Cardiac muscle cell (in vitro differentiated cells and primary cell): ENCODE measurements at regions not wholly inside any gene's neighbourhood (a gene's known extent, or its start where the extent isn't known, plus 50 kb on each side); places are given as distances from the start of the nearest gene placed in this dataset.

Source experiments
- DNase-seq, 2 donors: peaks; one replicate each; pipeline versions ENCODE4 v3.0.0 to v3.0.0-alpha.2; 2010 to 2017; ENCODE audit warnings: low read depth in 1 of 2, low spot score in 1 of 2
- H3K27ac ChIP-seq: fragments of 200-600 bp; sonication (generic); 2 replicates; pipeline ENCODE4 v1.5.1; 2016
- H3K27me3 ChIP-seq: fragments of 200-600 bp; sonication (generic); 2 replicates; pipeline ENCODE4 v1.6.0; 2016; ENCODE audit warnings: control low read depth
- H3K36me3 ChIP-seq: fragments of 200-600 bp; sonication (generic); 2 replicates; pipeline ENCODE4 v1.5.1; 2016; ENCODE audit warnings: control low read depth
- H3K4me1 ChIP-seq: fragments of 200-600 bp; sonication (generic); 2 replicates; pipeline ENCODE4 v1.8.1; 2017; ENCODE audit warnings: low read depth, mild to moderate bottlenecking, mixed run types
- H3K4me3 ChIP-seq: fragments of 200-600 bp; sonication (generic); 2 replicates; pipeline ENCODE4 v1.5.1; 2016; ENCODE audit warnings: mild to moderate bottlenecking
- H3K9me3 ChIP-seq: fragments of 200-600 bp; sonication (generic); 2 replicates; pipeline ENCODE4 v1.5.1; 2017; ENCODE audit warnings: low read depth, mild to moderate bottlenecking, control low read depth
- TF ChIP-seq, protein P1 (sequence below): IDR thresholded peaks from 2 replicates; pipeline ENCODE4 v1.5.1; 2012; ENCODE audit warnings: low read depth, mild to moderate bottlenecking, low read length

DNA sequence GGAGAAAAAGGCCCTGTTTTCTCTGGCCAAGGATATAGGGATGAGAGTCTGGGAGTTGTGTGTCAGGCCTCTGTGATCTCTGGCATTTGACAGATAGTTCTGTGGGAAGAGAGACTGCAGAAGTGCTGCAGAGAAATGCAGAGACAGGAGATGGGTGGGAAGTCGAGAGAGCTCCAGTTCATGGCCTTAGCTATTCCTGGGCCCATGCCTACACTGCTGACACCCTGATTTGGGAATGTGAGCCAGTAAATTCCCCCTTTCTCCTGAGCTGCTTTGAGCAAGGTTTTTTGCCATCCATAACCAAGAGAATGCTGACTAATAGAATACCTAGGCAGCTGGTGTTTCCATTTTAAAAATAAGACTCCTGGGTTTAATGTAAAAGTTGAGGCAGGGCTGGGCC is 59.3 kb downstream of the EBLN2 start:
- H3K27me3 ChIP-seq = no peaks in the 10 kb centered on the region
- H3K27ac ChIP-seq = no peak overlapping the region
- TF ChIP-seq, protein P1, sequence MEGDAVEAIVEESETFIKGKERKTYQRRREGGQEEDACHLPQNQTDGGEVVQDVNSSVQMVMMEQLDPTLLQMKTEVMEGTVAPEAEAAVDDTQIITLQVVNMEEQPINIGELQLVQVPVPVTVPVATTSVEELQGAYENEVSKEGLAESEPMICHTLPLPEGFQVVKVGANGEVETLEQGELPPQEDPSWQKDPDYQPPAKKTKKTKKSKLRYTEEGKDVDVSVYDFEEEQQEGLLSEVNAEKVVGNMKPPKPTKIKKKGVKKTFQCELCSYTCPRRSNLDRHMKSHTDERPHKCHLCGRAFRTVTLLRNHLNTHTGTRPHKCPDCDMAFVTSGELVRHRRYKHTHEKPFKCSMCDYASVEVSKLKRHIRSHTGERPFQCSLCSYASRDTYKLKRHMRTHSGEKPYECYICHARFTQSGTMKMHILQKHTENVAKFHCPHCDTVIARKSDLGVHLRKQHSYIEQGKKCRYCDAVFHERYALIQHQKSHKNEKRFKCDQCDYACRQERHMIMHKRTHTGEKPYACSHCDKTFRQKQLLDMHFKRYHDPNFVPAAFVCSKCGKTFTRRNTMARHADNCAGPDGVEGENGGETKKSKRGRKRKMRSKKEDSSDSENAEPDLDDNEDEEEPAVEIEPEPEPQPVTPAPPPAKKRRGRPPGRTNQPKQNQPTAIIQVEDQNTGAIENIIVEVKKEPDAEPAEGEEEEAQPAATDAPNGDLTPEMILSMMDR = no peak
- no peaks in the 10 kb centered on the region for H3K4me1 ChIP-seq
- H3K4me3 ChIP-seq = no peak overlapping the region
- no peaks in the 10 kb centered on the region for H3K36me3 ChIP-seq
- no peaks in the 10 kb centered on the region for H3K9me3 ChIP-seq
- no peak for DNase-seq

DNA sequence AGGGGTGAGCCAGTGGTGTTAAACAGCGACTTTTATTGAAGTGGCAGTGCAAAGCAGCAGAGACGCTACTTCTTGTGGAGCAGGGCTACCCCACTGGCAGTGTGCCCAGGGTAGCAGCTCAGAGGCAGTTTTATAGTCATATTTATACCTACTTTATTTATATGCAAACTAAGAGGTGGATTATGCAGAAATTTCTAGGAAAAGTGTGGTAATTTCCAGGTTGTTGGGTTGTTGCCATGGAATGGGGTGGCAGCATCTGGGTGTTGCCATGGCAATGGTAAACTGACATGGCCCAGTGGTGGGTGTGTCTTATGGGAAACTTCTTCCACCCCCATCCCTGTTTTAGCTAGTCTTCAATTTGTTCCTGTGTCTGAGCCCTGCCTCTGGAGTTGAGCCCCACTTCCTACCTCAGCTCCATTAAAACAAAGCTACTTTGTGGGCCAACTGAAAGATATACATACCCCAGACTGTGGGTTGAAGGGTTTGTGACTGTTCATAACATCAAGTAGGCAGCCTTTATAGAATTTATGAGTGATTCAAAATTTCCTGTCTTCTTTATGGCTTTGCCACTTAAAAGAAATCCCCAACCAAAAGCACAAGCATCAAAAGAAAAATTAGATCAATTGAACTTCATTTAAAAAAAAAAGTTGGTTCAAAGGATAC is 60.3 kb downstream of the EBLN2 start:
- Histone ChIP-seq H3K4me3 (no peak overlapping the region), H3K27me3 (no peaks in the 10 kb centered on the region), H3K9me3 (no peaks in the 10 kb centered on the region), H3K36me3 (no peaks in the 10 kb centered on the region), H3K4me1 (no peaks in the 10 kb centered on the region), H3K27ac (no peak overlapping the region)
- TF ChIP-seq, protein P1 = no peak
- DNase-seq = no peak

DNA sequence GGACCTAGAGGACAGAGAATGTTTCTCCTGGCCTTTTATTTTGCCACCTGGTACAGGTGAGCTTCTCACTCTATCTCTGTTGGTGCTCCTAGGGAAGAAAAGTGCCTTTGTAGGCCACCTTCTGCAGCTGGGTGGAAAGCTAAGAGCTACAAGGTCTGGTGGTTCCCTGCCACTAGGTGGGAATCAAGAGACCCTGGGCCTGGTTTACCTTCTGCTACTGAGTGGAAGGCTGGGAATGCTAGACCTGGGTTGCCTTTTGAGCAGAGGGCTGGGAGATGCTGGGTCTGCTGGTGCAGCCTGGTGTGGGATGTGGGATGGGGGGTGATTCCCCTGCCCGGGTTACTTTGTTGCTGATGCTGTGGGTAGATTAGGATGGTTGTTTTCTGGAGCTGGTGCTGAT is 72.6 kb downstream of the EBLN2 start:
- Histone ChIP-seq H3K4me1 (no peaks in the 10 kb centered on the region), H3K4me3 (no peak overlapping the region), H3K9me3 (no peaks in the 10 kb centered on the region), H3K36me3 (no peaks in the 10 kb centered on the region), H3K27me3 (no peaks in the 10 kb centered on the region), H3K27ac (no peak overlapping the region)
- TF ChIP-seq, protein P1 = no peak
- no peak for DNase-seq

DNA sequence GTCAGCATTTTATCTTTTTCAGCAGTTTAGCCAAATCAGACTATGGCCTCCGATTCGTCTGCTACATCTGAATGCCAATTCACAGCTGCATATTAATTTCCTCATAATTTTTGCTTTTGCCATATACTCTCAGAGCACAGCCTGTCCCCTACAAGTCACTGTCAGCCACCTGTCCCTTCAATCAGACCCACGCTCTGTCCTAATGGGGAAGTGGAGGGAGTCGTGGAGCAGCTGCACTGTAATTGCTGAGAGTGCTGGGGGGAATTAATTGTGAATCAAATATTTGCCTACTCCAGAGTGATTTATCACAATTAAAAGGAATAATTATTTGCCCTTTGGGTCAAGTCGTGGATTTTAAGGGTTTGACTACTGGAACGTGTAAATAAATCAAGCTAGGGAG is 75.5 kb downstream of the EBLN2 start:
- Histone ChIP-seq H3K27me3 (no peaks in the 10 kb centered on the region), H3K4me3 (no peak overlapping the region), H3K9me3 (no peaks in the 10 kb centered on the region), H3K27ac (no peak overlapping the region), H3K36me3 (no peaks in the 10 kb centered on the region), H3K4me1 (no peaks in the 10 kb centered on the region)
- DNase-seq = no peak
- TF ChIP-seq, protein P1 = no peak

DNA sequence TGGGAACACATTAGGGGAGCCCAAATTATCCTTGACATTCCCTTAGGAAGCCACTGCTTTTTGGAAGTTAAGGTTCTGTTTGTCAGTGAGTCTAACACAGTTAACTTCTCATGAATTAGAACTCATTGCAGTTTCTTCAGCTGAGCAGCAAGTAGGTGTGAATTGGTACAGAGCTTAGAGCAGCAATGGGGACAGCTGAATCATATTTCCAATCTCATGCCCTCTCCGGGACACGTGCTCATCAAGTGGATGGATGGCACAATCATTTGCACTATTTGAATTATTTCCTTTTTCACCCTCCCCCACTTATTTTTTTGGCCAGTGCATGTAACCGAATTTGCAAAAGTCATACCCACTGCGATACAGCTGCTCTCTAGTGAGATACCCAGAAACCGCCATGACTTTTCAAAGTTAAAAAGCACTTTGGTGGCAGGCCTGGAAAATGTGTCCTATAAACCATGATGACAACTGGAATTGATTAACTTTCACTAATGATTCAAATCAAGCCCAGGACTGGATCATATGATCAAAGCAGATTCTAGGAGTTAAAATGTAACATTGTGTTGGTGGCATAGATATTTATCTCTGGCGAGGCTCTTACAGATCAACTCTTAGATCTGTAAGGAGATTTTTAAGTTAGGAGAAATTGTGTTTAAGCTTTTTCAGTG is 76.4 kb downstream of the EBLN2 start:
- TF ChIP-seq, protein P1 = no peak
- no peaks in the 10 kb centered on the region for H3K4me1 ChIP-seq
- no peaks in the 10 kb centered on the region for H3K36me3 ChIP-seq
- DNase-seq = no peak
- no peaks in the 10 kb centered on the region for H3K9me3 ChIP-seq
- H3K27ac ChIP-seq = no peak overlapping the region
- H3K4me3 ChIP-seq = no peak overlapping the region
- no peaks in the 10 kb centered on the region for H3K27me3 ChIP-seq
